HG02759 (cell line): ENCODE measurements at regions not wholly inside any gene's neighbourhood (a gene's known extent, or its start where the extent isn't known, plus 50 kb on each side); places are given as distances from the start of the nearest gene placed in this dataset.
"Not testable (repeated sequence)": the region's sequence is repeated elsewhere in the genome, so short reads cannot be mapped to it uniquely, and the experiment has no call there.

ENCODE experiments used
- ATAC-seq: cut with Tn5 transposase; IDR thresholded peaks from one replicate; pipeline ENCODE4 v1.9.1; 2021; ENCODE audit warnings: mild to moderate bottlenecking, moderate library complexity; ENCODE audit not compliant: unreplicated experiment

DNA sequence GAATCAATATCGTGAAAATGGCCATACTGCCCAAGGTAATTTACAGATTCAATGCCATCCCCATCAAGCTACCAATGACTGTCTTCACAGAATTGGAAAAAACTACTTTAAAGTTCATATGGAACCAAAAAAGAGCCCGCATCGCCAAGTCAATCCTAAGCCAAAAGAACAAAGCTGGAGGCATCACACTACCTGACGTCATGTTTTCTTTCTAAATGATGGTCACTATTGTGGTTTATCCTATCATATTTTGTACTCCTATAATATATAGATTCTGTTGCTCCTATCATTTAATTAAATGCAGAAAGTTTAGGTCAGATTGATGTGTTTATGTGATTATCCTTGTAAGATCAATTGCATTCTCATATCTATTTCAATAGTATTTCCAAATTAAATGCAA is 796.9 kb upstream of the NCAM2 start:
- ATAC-seq: not testable (repeated sequence)

DNA sequence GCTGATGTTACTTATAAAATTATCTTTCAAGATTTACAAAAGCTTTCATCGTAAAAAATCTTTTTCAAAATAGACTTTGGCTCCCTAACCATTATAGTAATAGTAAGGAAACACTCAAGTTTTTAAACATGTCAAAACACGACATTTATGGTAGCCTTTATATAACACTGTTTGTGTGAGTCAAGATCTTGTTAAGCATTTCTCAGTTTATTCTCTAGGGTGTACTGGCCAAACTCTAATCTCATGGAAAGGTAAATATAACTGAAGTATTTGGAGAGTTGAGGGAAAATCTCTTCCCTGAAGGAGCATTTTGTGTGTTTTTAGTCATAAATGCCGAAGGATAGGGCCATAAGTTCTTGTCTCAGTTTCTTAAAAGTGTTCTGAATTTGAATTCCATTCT is 790.9 kb upstream of the NCAM2 start:
- no peak for ATAC-seq

GRCh38 chr21:20215959-20216358 is 782.2 kb upstream of the NCAM2 start:
- no peak for ATAC-seq

DNA sequence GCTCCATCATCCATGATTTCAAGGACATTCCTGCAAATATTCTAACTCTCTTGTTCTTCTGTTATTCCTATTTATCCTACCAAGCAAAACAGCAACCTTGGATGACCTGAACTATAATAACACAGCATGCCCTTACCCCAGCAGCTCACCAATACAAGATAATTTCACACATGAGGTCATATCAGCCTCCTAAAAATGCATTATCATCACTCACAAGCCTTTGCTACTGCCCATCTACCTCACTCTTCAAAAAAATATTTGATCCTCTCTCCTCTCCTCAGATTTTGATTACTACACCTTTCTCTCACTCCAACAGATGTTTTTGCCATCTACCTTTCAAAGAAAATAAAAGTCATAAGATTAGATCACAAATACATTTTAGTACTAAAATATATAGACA is 777.6 kb upstream of the NCAM2 start:
- ATAC-seq: no peak

GRCh38 chr21:20221981-20222380 is 776.2 kb upstream of the NCAM2 start:
- ATAC-seq: not testable (repeated sequence)

DNA sequence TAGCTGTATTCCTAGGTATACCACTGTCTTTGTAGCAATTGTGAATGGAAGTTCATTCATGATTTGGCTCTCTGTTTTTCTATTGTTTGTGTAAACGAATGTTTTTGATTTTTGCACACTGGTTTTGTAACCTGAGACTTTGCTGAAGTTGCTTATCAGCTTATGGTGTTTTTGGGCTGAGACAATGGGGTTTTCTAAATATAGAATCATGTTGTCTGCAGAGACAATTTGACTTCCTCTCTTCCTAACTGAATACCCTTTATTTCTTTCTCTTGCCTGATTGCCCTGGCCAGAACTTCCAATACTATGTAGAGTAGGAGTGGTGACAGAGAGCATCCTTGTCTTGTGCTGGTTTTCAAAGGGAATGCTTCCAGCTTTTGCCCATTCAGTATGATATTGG is 761.6 kb upstream of the NCAM2 start:
- not testable (repeated sequence) for ATAC-seq

DNA sequence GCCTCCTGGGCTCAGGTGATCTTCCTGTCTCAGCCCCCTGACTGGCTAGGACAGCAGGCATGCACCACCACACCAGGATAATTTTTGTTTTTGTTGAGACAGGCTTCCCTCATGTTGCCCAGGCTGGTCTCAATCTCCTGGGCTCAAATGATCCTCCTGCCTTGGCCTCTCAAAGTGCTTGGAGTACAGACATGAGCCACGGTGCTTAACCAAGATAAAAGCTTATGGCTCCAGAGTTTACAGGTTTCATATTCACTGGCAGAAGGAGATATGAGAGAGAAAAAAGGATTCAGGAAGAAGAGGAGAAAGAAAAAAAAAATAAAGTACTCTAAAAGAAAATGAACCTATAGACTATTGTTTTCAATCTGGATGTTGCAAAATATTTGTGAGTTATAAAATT is 748.8 kb upstream of the NCAM2 start:
- no peak for ATAC-seq

DNA sequence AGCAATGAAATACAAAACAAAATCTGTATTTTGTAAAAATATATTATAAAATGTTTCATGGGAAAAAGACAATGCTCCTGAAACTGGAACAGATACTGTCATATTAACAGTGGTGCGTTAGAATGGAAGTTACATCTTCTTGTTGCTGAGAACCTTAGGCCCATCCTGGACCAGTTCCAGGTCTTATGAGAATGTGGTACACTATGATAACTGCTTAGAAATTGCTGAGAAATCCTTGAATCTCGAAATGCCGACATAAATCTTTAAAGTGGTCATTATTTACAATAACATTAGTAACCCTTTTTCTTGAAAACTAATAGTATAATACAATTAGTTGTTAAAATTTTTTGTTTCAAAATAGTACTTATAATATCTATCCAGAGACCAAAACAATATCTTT is 747.9 kb upstream of the NCAM2 start:
- ATAC-seq: no peak

DNA sequence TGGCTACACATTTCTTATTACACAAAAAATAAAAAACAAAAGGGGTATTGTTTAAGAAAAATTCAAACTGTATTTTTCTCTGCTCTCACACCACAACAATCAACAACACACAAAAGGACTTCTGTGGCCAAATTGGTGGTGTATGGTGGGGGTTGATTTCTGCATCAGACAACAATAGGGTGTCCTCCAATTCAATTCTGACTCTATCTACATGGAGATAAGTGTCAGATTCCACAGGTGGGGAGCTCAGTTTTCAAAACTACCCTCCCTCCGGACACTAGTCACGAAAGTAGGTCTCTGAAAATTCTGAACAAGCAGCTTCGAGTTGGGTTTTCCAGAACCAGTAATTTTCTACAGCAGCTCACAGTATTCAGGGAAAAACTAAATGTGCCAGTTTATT is 744.9 kb upstream of the NCAM2 start:
- no peak for ATAC-seq

DNA sequence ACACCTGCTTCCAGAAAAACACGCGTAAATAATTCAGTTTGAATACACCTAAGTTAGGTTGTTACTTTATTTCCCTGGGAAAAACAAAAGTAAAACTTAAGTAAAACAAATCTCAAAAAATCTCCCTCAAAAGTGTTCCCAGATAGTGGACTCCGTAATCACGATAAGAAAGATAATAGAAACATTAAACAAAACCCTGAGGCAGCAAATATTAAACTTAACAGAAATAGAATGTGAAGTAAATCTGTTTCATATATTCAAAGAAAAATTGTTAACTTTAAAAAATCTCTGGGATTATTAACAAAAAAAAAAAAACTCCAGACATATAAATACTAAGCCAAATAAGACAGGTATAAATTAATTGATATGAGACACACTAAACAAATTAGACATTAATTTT is 743.2 kb upstream of the NCAM2 start:
- no peak for ATAC-seq

- ATAC-seq: no peak
These were observed 741.0 kb upstream of the NCAM2 start for GRCh38 chr21:20257052-20257740.

DNA sequence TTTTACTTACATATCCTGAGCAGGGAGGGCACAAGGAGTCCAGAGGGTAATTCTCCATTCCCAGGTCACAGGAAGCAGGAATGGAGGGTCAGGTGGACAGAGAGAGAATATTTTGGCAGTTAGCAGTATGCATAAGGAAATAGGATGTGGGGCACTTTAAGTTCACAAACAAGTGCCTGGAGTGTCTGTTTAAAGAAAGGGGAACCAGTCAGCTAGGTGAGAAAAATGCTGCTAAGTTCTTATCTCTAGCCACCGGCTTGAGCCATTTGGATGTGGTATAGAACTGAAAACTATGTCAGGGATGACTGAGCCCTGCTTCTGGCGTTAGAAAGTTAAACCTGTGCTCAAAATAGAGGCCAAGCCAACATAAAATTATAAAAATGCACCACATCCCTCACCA is 739.7 kb upstream of the NCAM2 start:
- no peak for ATAC-seq

DNA sequence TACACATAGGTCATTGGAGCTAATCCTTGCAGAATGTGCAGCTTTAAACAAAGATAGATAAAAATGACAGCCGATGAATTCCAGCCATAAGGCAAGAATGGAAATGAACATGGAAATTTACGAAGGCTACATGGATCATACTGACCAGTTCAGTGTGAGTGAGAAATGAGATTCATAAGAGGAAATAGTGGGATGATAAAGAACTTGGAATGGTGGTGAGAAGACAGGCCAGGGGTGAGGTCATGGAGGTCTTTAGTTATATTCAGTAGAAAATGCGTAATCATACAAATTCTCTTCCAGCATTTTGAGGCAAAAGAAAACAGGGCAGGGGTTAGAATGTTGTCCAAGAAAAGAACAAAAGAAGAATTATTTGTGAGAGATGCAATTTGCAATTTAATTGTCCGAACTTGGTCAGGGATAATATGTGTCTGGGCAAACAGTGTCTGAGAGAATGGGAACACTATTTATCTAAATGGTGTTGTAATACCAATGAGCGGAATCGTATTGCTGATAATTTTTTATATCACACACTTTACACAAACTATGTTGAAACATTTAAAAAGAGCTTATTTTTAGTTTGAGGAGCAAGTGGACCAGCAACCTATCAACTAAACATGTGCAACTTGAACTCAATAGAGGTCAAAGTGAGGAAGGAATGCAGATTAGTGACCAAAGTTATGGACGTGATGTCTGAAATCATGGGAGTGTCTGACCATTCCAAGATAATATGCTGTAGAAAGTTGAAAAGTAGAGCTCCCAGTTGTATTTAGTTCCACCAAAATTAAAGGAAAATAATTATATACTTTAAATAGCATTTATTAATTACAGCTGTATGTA is 739.0 kb upstream of the NCAM2 start:
- no peak for ATAC-seq

- ATAC-seq: no peak
These were observed 738.1 kb upstream of the NCAM2 start for GRCh38 chr21:20260124-20260523.

- no peak for ATAC-seq
These were observed 736.8 kb upstream of the NCAM2 start for GRCh38 chr21:20261364-20261763.

DNA sequence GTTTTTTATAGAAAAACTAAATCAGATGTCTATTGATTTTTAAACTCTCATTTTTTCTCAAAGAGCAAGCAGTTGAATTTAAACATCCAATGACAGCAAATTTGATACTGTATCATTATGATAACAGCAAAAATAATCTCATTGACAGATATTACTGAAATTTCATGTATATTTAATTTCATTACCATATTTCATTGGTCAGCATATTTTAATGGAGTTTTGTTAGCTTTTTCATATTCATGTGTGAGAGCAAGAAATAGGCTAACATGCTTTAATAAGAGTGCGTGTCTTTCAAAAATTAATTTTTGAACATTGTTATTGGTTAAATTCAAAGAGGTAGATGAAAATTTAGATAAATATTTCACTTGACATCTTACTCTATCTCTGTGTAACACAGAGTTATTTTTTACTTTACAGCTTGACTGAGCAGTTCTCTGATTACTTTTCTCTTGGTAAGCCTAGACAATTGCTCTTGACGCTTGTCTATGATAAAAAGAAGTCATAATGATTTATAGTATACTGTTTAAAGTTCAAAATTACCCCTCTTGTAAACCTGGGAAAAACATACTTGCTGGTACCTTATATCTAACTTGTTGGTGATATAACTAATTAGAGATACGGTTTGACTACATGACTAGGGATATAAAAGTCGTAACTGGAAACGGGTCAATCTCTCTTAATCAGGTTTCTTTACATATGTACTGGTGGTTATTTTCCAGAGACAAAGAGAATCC is 732.3 kb upstream of the NCAM2 start:
- no peak for ATAC-seq

DNA sequence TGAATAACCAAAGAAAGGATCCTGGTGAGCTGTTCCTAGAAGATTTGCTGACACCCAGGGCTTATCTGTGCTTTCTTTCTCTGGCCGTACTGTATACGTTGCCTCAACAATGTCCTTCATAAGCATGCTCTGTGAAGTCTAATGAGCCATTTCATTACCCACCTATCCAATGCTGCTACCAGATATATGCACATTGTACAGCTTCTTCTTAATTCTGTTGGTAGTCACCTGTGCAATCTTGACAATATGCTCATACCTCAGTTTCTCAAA is 731.8 kb upstream of the NCAM2 start:
- no peak for ATAC-seq

DNA sequence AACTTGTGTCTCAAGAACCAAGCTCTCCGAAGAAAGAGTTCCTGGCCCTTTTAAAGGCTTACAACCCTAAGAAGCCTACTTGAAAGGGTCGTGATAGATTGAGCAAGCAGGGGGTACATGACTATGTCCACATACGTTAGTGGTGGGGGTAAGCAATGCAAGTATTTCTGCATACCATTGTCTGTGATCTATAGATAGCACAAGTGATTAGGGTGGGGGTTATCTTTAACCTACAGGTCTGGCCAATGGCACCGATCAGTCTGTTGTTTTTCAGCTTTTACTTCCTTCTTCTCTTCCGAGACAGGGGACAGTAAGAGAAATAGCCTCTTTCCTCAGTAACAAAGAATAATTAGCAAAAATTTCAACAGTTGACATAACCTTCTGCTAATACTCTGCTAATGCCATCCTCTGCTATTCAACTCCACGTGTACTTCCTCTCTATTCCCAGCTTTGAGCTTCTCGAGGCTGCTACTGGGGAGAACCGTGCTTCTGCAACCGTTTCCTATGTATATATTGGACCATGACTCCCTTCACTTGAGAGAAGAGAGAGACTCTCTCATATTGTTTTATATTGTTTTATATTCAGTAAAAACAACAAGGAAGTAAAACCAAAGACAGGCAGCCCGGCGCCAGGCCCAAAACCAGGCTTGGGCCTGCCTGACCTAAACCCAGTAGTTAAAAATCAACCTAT is 727.7 kb upstream of the NCAM2 start:
- no peak for ATAC-seq

- ATAC-seq: no peak
These were observed 725.3 kb upstream of the NCAM2 start for GRCh38 chr21:20272791-20273362.

DNA sequence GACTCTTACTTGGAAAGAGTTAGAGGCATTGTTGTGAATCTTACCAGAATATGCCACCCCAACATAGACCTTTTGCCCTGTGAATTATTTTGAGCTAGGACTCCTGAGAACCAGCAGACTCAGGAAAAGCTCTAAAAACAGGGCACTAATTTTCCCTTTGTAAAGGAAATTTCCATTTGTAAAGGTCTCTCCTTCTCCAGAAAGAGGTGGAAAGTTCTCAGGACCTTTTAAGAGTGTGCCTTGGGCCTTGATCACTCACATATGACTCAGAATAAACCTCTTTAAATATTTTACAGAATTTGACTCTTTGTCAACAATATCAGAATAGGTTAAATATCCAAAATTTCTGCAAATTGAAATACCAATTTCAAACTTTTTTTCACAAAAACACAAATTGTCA is 721.8 kb upstream of the NCAM2 start:
- no peak for ATAC-seq

GRCh38 chr21:20276954-20277353 is 721.3 kb upstream of the NCAM2 start:
- ATAC-seq: no peak
